Sigmoid colon (tissue), 6 donors: ENCODE measurements at regions not wholly inside any gene's neighbourhood (a gene's known extent, or its start where the extent isn't known, plus 50 kb on each side); places are given as distances from the start of the nearest gene placed in this dataset.
"Not testable (repeated sequence)": the region's sequence is repeated elsewhere in the genome, so short reads cannot be mapped to it uniquely, and the experiment has no call there.

ENCODE experiments used
- DNase-seq: peaks from one replicate; pipeline ENCODE4 v3.0.0-alpha.2; 2019
- H3K27ac ChIP-seq, 4 donors: fragments of 200-600 bp; sonication (generic); one replicate each; pipeline ENCODE4 v1.5.1; 2016 to 2019; ENCODE audit warnings: mild to moderate bottlenecking in 1 of 4
- H3K27me3 ChIP-seq, 3 donors: fragments of 200-600 bp; sonication (generic); one replicate each; pipeline ENCODE4 v1.5.1; 2019; ENCODE audit warnings: mild to moderate bottlenecking in 1 of 3
- H3K36me3 ChIP-seq, 4 donors: fragments of 200-600 bp; sonication (generic); one replicate each; pipeline ENCODE4 v1.5.1; 2016 to 2019
- H3K4me1 ChIP-seq, 4 donors: fragments of 200-600 bp; sonication (generic); one replicate each; pipeline ENCODE4 v1.5.1; 2017 to 2019
- H3K4me3 ChIP-seq, 4 donors: fragments of 200-600 bp; sonication (generic); one replicate each; pipeline ENCODE4 v1.5.1; 2017 to 2019; ENCODE audit warnings: mild to moderate bottlenecking in 2 of 4, moderate library complexity in 1 of 4
- H3K9me3 ChIP-seq, 4 donors: fragments of 200-600 bp in 3 of 4; sonication (generic) in 3 of 4; one replicate each; pipeline versions ENCODE4 v1.5.1 to v1.6.1; 2013 to 2019
- WGBS, 2 donors: extraction: QIAGEN DNeasy Blood & Tissue Kit; methylation state at CpG; one replicate each; pipeline ENCODE4 v1.1.7; 2013; 5-methylcytosine and 5-hydroxymethylcytosine counted together
- intact Hi-C: fragments of 100-400 bp; cut with DNase I; formaldehyde crosslinking; loops from one replicate; pipeline ENCODE4 v1.15.1; 2023
- TF ChIP-seq, protein P1 (sequence below), 4 experiments: fragments of 450-650 bp in 3 of 4; fragments of 200-600 bp in 1 of 4; IDR thresholded peaks; one replicate each; pipeline ENCODE4 v1.5.1; 2016 to 2019; ENCODE audit warnings: antibody characterized with exemption in 4 of 4, mild to moderate bottlenecking in 3 of 4, moderate library complexity in 2 of 4
- donor health status: healthy with polysubstance abuse.
- donor health status: healthy.

DNA sequence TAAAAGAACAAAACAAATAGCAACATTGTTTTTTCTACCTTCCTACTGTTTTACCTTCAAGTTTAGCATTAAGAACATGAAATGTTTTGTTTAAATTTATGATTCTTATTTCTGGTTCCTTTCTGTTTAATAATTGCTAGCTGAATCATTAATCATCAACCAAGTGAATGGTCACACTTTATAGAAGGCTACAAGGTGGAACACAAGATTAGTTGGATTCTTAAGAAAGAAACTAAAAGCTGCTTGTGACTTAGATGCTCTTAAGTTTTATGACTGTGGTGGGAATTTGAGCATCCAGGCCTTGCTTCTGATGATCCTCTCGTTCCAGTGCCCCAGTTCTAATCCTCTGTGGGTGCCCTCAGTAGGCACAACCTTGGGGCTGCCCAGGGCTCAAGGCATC is 947.5 kb upstream of the DEFB115 start:
- DNase-seq, H3K9me3 ChIP-seq, H3K27ac ChIP-seq, H3K27me3 ChIP-seq, H3K36me3 ChIP-seq, H3K4me1 ChIP-seq, H3K4me3 ChIP-seq, intact Hi-C loops: not testable (repeated sequence)
- WGBS, 2 donors: 17 to 33% methylated on average over 1 of the region's 1 CpG

DNA sequence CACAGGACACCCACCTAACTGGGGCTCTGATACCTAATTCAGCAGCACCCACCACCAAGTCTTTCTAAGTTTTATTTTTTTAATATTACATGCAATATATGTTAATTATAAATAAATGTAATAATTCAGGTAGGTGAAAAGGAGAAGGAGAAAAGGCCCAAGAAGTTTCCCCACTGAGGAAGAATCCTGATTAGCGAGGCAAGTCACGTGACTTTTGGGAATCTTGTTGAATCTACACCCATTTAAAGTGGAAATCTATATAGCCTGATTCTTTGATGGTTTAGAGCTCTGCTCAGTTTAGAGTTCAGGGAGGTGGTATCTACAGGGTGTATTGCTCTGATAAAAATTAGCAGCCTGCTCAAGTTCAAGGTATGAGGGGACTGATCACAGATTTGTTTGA is 947.1 kb upstream of the DEFB115 start:
- H3K36me3 ChIP-seq, H3K4me3 ChIP-seq, H3K9me3 ChIP-seq, H3K27ac ChIP-seq, H3K4me1 ChIP-seq, H3K27me3 ChIP-seq, intact Hi-C loops, DNase-seq: not testable (repeated sequence)
- 90 to 92% methylated on average over 2 of the region's 2 CpGs for WGBS, 2 donors

- intact Hi-C loops: not testable (repeated sequence)
- H3K4me1 ChIP-seq: peaks cover 0 to 11% (median 3%) of the 10 kb centered on the region in 4 donors
Observed at GRCh38 chr20:30312220-30312619, 945.2 kb upstream of the DEFB115 start.

GRCh38 chr20:30313660-30314059 is 943.8 kb upstream of the DEFB115 start:
- WGBS, 2 donors: 46 to 63% methylated on average over 1 of the region's 1 CpG

More at GRCh38 chr20:30312220-30312619, 945.2 kb upstream of the DEFB115 start:
- not testable (repeated sequence) for H3K27ac ChIP-seq, H3K36me3 ChIP-seq, DNase-seq, H3K9me3 ChIP-seq, H3K4me3 ChIP-seq
- 92 to 96% methylated on average over 4 of the region's 4 CpGs for WGBS, 2 donors
- peaks cover 0 to 13% (median 11%) of the 10 kb centered on the region in 3 donors for H3K27me3 ChIP-seq

DNA sequence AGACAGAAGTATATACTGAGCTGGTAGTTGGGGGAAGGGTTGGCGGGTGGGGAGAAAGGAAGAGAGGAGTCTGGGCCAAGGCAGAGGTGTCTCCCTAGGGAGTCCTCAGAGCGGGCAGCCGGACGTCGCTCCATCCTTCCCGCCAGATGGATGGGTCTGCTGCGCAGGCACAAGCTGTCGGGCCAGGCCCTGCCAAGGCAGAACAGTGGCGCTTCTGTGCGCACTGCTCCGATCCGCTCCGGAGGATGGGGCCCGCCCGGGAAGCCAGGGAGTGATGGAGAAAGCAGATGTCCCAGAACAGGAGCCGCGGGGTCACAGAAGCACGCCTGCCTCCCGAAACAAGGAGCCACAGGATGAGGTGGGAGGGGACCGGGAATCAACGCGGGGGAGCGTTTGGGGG is 941.4 kb upstream of the DEFB115 start:
- DNase-seq, H3K9me3 ChIP-seq, H3K36me3 ChIP-seq, intact Hi-C loops, H3K27ac ChIP-seq: not testable (repeated sequence)
- WGBS, 2 donors: 22 to 65% methylated on average over 23 of the region's 23 CpGs
- peak overlapping the region in 2 of 4 donors; percentile 4 to 30 for H3K4me3 ChIP-seq
- peaks cover 0 to 11% (median 3%) of the 10 kb centered on the region in 4 donors for H3K4me1 ChIP-seq
- peaks cover 0 to 16% (median 16%) of the 10 kb centered on the region in 3 donors for H3K27me3 ChIP-seq

More at GRCh38 chr20:30313660-30314059, 943.8 kb upstream of the DEFB115 start:
- H3K4me3 ChIP-seq, H3K9me3 ChIP-seq, intact Hi-C loops, H3K27ac ChIP-seq, DNase-seq, H3K36me3 ChIP-seq: not testable (repeated sequence)
- H3K27me3 ChIP-seq: peaks cover 0 to 16% (median 16%) of the 10 kb centered on the region in 3 donors
- peaks cover 0 to 11% (median 3%) of the 10 kb centered on the region in 4 donors for H3K4me1 ChIP-seq

- H3K36me3 ChIP-seq, H3K9me3 ChIP-seq, H3K27ac ChIP-seq, DNase-seq, intact Hi-C loops: not testable (repeated sequence)
- Histone ChIP-seq H3K4me3 (peak overlapping the region in 2 of 4 donors; percentile 4 to 30), H3K27me3 (peaks cover 0 to 16% (median 16%) of the 10 kb centered on the region in 3 donors), H3K4me1 (peaks cover 0 to 11% (median 3%) of the 10 kb centered on the region in 4 donors)
- WGBS, 2 donors: 34 to 76% methylated on average over 47 of the region's 47 CpGs
Observed at GRCh38 chr20:30316532-30317299, 940.7 kb upstream of the DEFB115 start.

- H3K4me1 ChIP-seq, H3K4me3 ChIP-seq, H3K9me3 ChIP-seq, H3K27ac ChIP-seq, H3K36me3 ChIP-seq, intact Hi-C loops, H3K27me3 ChIP-seq, DNase-seq: not testable (repeated sequence)
- WGBS, 2 donors: 86 to 88% methylated on average over 5 of the region's 5 CpGs
Observed at GRCh38 chr20:30333744-30334143, 923.7 kb upstream of the DEFB115 start.

- H3K27me3 ChIP-seq, DNase-seq, H3K36me3 ChIP-seq, H3K4me3 ChIP-seq, H3K27ac ChIP-seq, intact Hi-C loops, H3K4me1 ChIP-seq, H3K9me3 ChIP-seq: not testable (repeated sequence)
- WGBS, 2 donors: 62 to 64% methylated on average over 4 of the region's 4 CpGs
Observed at GRCh38 chr20:30337556-30337955, 919.9 kb upstream of the DEFB115 start.

DNA sequence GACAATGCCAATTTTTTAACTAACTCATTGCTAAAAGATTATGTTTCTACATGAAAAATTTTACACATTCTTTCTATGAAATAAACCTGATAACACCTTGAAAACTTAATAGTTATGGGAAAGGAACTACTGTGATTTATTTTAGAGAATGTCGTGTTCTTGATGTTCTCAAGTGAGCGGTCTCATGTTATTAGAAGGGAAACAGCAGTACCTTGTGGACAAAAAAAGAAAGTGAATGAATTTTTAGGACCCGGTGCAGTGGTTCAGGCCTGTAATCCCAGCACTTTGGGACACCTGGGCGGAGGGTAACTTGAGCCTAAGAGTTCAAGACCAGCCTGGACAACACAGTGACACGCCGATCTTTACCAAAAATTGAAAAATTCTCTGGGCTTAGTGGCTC is 908.5 kb upstream of the DEFB115 start:
- H3K4me1 ChIP-seq, H3K36me3 ChIP-seq, H3K4me3 ChIP-seq, intact Hi-C loops, DNase-seq, H3K27me3 ChIP-seq, H3K27ac ChIP-seq, H3K9me3 ChIP-seq: not testable (repeated sequence)
- WGBS, 2 donors: 43 to 49% methylated on average over 6 of the region's 6 CpGs
- TF ChIP-seq, protein P1, sequence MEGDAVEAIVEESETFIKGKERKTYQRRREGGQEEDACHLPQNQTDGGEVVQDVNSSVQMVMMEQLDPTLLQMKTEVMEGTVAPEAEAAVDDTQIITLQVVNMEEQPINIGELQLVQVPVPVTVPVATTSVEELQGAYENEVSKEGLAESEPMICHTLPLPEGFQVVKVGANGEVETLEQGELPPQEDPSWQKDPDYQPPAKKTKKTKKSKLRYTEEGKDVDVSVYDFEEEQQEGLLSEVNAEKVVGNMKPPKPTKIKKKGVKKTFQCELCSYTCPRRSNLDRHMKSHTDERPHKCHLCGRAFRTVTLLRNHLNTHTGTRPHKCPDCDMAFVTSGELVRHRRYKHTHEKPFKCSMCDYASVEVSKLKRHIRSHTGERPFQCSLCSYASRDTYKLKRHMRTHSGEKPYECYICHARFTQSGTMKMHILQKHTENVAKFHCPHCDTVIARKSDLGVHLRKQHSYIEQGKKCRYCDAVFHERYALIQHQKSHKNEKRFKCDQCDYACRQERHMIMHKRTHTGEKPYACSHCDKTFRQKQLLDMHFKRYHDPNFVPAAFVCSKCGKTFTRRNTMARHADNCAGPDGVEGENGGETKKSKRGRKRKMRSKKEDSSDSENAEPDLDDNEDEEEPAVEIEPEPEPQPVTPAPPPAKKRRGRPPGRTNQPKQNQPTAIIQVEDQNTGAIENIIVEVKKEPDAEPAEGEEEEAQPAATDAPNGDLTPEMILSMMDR (IDR thresholded peaks at IDR 0.05): peak in 2 of 4 experiments; percentile 18 to 29
